Body of pancreas (tissue), 4 donors: ENCODE measurements at regions not wholly inside any gene's neighbourhood (a gene's known extent, or its start where the extent isn't known, plus 50 kb on each side); places are given as distances from the start of the nearest gene placed in this dataset.
A peak's percentile ranks its signal among the peaks of the same experiment; 100 is the strongest.

ENCODE experiments used
- ATAC-seq: fragments of 150-250 bp; one replicate; pipeline ENCODE4 v1.9.1; 2016
- DNase-seq, 4 donors: peaks; one replicate each; pipeline ENCODE4 v3.0.0-alpha.2; 2019
- H3K27ac ChIP-seq, 4 donors: fragments of 200-600 bp; sonication (generic); 1 replicate in 3 of 4; 2 replicates in 1 of 4; pipeline versions ENCODE4 v1.5.1 to v1.6.1; 2016 to 2019; ENCODE audit warnings: mild to moderate bottlenecking in 1 of 4, mixed read lengths in 1 of 4, moderate library complexity in 1 of 4
- H3K27me3 ChIP-seq, 2 donors: fragments of 200-600 bp; sonication (generic); one replicate each; pipeline ENCODE4 v1.6.0; 2016; ENCODE audit warnings: mild to moderate bottlenecking in 1 of 2
- H3K36me3 ChIP-seq, 2 donors: fragments of 200-600 bp; sonication (generic); replicated peaks in 1 of 2; 2 replicates each; pipeline ENCODE4 v1.5.1; 2016; ENCODE audit warnings: low read depth in 2 of 2; ENCODE audit not compliant: insufficient read depth in 1 of 2
- H3K4me1 ChIP-seq: fragments of 200-600 bp; sonication (generic); one replicate; pipeline ENCODE4 v1.6.0; 2016
- H3K4me3 ChIP-seq, 2 donors: fragments of 200-600 bp; sonication (generic); 1 replicate in 1 of 2; 2 replicates in 1 of 2; pipeline ENCODE4 v1.5.1; 2016 to 2019
- H3K9me3 ChIP-seq, 3 donors: fragments of 200-600 bp; sonication (generic); 1 replicate in 2 of 3; 2 replicates in 1 of 3; pipeline ENCODE4 v1.5.1; 2016
- CTCF ChIP-seq, 7 experiments: fragments of 450-650 bp in 4 of 7; fragments of 200-600 bp in 3 of 7; sonication (generic) in 3 of 7; IDR thresholded peaks; one replicate each; pipeline ENCODE4 v1.5.1; 2016 to 2019; ENCODE audit warnings: antibody characterized with exemption in 7 of 7
- POLR2A ChIP-seq, 3 donors: fragments of 450-650 bp; IDR thresholded peaks; one replicate each; pipeline ENCODE4 v1.6.1; 2016; ENCODE audit warnings: antibody characterized with exemption in 3 of 3, mild to moderate bottlenecking in 2 of 3
- WGBS, 2 donors: methylation state at CpG; one replicate each; pipeline ENCODE4 v1.1.5; 2017; 5-methylcytosine and 5-hydroxymethylcytosine counted together
- intact Hi-C: fragments of 100-400 bp; cut with DNase I; formaldehyde crosslinking; loops from one replicate; pipeline ENCODE4 v1.15.1; 2023

GRCh38 chr14:76304536-76305267 is 71.2 kb upstream of the ESRRB start:
- peaks cover 11% of the 10 kb centered on the region for H3K4me1 ChIP-seq
- H3K27me3 ChIP-seq = no peaks in the 10 kb centered on the region
- DNase-seq (no peak), ATAC-seq (no peak)
- H3K4me3 ChIP-seq = no peak overlapping the region
- TF ChIP-seq POLR2A (IDR thresholded peaks at IDR 0.05) = no peak
- no peak for TF ChIP-seq CTCF (IDR thresholded peaks at IDR 0.05)
- H3K27ac ChIP-seq = peak overlapping the region; percentile 3 to 39 (median 30)
- no peaks in the 10 kb centered on the region for H3K9me3 ChIP-seq
- H3K36me3 ChIP-seq = no peaks in the 10 kb centered on the region
- 72 to 74% methylated on average over 7 of the region's 7 CpGs for WGBS, 2 donors
- intact Hi-C loops = no loop called here

GRCh38 chr14:76305268-76305826 is 70.6 kb upstream of the ESRRB start:
- H3K27ac ChIP-seq = peak overlapping the region; percentile 3 to 39 (median 30)
- ATAC-seq (peak; percentile 77), DNase-seq (peak; percentile 24 to 54 (median 42))
- H3K27me3 ChIP-seq = no peaks in the 10 kb centered on the region
- H3K9me3 ChIP-seq = no peaks in the 10 kb centered on the region
- TF ChIP-seq POLR2A (IDR thresholded peaks at IDR 0.05) (no peak), CTCF (IDR thresholded peaks at IDR 0.05) (no peak)
- no peak overlapping the region for H3K4me3 ChIP-seq
- peaks cover 11% of the 10 kb centered on the region for H3K4me1 ChIP-seq
- intact Hi-C loops = no loop called here
- 47 to 48% methylated on average over 9 to 11 of the region's 11 CpGs for WGBS, 2 donors
- H3K36me3 ChIP-seq = no peaks in the 10 kb centered on the region

- peak overlapping the region in 1 of 4 donors; percentile 3 for H3K27ac ChIP-seq
- peaks cover 11% of the 10 kb centered on the region for H3K4me1 ChIP-seq
- TF ChIP-seq CTCF (IDR thresholded peaks at IDR 0.05) = no peak
- no peak for TF ChIP-seq POLR2A (IDR thresholded peaks at IDR 0.05)
- intact Hi-C loops = no loop called here
- 85 to 86% methylated on average over 12 of the region's 12 CpGs for WGBS, 2 donors
- no peaks in the 10 kb centered on the region for H3K36me3 ChIP-seq
- no peak overlapping the region for H3K4me3 ChIP-seq
- DNase-seq (no peak), ATAC-seq (no peak)
- no peaks in the 10 kb centered on the region for H3K27me3 ChIP-seq
- no peaks in the 10 kb centered on the region for H3K9me3 ChIP-seq
Observed at GRCh38 chr14:76306131-76306530, 69.8 kb upstream of the ESRRB start.

GRCh38 chr14:76307786-76308780 is 67.9 kb upstream of the ESRRB start:
- TF ChIP-seq CTCF (IDR thresholded peaks at IDR 0.05) (no peak), POLR2A (IDR thresholded peaks at IDR 0.05) (no peak)
- Histone ChIP-seq H3K27me3 (no peaks in the 10 kb centered on the region), H3K9me3 (no peaks in the 10 kb centered on the region), H3K36me3 (no peaks in the 10 kb centered on the region), H3K27ac (no peak overlapping the region), H3K4me3 (no peak overlapping the region), H3K4me1 (peaks cover 11% of the 10 kb centered on the region)
- ATAC-seq (no peak), DNase-seq (no peak)
- intact Hi-C loops = no loop called here
- 86% methylated on average over 13 to 15 of the region's 15 CpGs for WGBS, 2 donors
